ENCODE measurements at regions not wholly inside any gene's neighbourhood (a gene's known extent, or its start where the extent isn't known, plus 50 kb on each side); places are given as distances from the start of the nearest gene placed in this dataset.
"Not testable (repeated sequence)": the region's sequence is repeated elsewhere in the genome, so short reads cannot be mapped to it uniquely, and the experiment has no call there.

GRCh38 chr2:187023996-187024395, 175.0 kb upstream of the ZSWIM2 start:
- not testable (repeated sequence) for TF ChIP-seq CTCF, POLR2A, POLR2AphosphoS5 (IDR thresholded peaks at IDR 0.05)

Data from sigmoid colon (tissue), 4 donors.